Gastroesophageal sphincter (tissue), 3 donors: ENCODE measurements at regions not wholly inside any gene's neighbourhood (a gene's known extent, or its start where the extent isn't known, plus 50 kb on each side); places are given as distances from the start of the nearest gene placed in this dataset.

Experiments used
- CTCF ChIP-seq, 4 experiments: fragments of 200-600 bp in 2 of 4; fragments of 450-650 bp in 2 of 4; sonication (generic) in 1 of 4; IDR thresholded peaks; one replicate each; pipeline ENCODE4 v1.5.1; 2017 to 2019; ENCODE audit warnings: antibody characterized with exemption in 4 of 4, mild to moderate bottlenecking in 2 of 4, moderate library complexity in 2 of 4
- EP300 ChIP-seq: sonication (generic); formaldehyde crosslinking; IDR thresholded peaks from one replicate; pipeline ENCODE4 v1.6.1; 2017; ENCODE audit warnings: antibody characterized with exemption, mild to moderate bottlenecking
- POLR2A ChIP-seq, 2 donors: fragments of 450-650 bp; IDR thresholded peaks; one replicate each; pipeline ENCODE4 v1.6.1; 2017; ENCODE audit warnings: antibody characterized with exemption in 2 of 2, mild to moderate bottlenecking in 2 of 2, moderate library complexity in 1 of 2

GRCh38 chr7:115754226-115754625 is 276.3 kb downstream of the TFEC start:
- TF ChIP-seq CTCF (IDR thresholded peaks at IDR 0.05), result no peak
- no peak for TF ChIP-seq EP300
- no peak for TF ChIP-seq POLR2A (IDR thresholded peaks at IDR 0.05)
